ENCODE measurements at regions not wholly inside any gene's neighbourhood (a gene's known extent, or its start where the extent isn't known, plus 50 kb on each side); places are given as distances from the start of the nearest gene placed in this dataset.

DNA sequence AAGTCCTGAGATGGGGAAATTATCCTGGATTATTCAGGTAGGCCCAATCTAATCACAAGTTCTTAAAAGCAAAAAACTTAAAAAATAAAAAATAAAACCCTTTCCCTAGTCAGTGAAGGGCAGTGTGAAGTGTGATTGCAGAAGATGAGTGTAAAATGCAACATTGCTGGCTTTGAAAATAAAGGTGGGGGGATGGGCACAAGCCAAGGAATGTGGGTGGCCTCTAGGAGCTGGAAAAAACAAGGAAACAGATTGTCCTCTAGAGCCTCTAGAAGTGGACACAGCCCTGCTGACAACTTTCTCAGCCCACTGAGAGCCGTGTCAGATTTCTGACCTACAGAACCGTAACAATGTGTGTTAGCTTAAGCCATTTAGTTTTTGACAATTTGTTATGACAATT is 184.3 kb upstream of the HNRNPA3 start:
- TF ChIP-seq CTCF (conservative IDR thresholded peaks at IDR 0.05; ENCODE audit: low read depth, low read length): no peak
- TF ChIP-seq EZH2 (IDR thresholded peaks at IDR 0.05; ENCODE audit: borderline replicate concordance, low read depth, low read length, poor library complexity, severe bottlenecking): no peak
